ENCODE measurements at regions not wholly inside any gene's neighbourhood (a gene's known extent, or its start where the extent isn't known, plus 50 kb on each side); places are given as distances from the start of the nearest gene placed in this dataset.
"Not testable (repeated sequence)": the region's sequence is repeated elsewhere in the genome, so short reads cannot be mapped to it uniquely, and the experiment has no call there.

DNA sequence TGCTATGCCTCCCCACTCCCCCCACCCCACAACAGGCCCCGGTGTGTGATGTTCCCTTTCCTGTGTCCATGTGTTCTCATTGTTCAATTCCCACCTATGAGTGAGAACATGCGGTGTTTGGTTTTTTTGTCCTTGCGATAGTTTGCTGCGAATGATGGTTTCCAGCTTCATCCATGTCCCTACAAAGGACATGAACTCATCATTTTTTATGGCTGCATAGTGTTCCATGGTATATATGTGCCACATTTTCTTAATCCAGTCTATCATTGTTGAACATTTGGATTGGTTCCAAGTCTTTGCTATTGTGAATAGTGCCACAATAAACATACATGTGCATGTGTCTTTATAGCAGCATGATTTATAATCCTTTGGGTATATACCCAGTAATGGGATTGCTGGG, 55.3 kb upstream of the GARIN1A start:
- H3K9ac ChIP-seq (ENCODE audit: extremely low read depth, low read length, poor library complexity, severe bottlenecking); H3K4me3 Mint-ChIP-seq: not testable (repeated sequence)
- WGBS, 2 experiments (ENCODE audit: insufficient coverage in 1 of 2, insufficient read length in 1 of 2), result 95% methylated on average over 4 of the region's 4 CpGs; no CpG with 5 or more reads in 1 of the 2 experiments

More for the DNA sequence above, 55.3 kb upstream of the GARIN1A start:
- not testable (repeated sequence) for DNase-seq; H3K27ac Mint-ChIP-seq; H3K27me3 ChIP-seq (ENCODE audit: control insufficient read depth, insufficient read depth, low read length, poor library complexity, severe bottlenecking); H3K9me3 Mint-ChIP-seq; H3K4me1 Mint-ChIP-seq; H3K4me3 ChIP-seq (ENCODE audit: low read length); H3K9me3 ChIP-seq (ENCODE audit: control insufficient read depth, low read length); H3K4me1 ChIP-seq (ENCODE audit: control insufficient read depth, insufficient read depth, low read length); H3K27me3 Mint-ChIP-seq (ENCODE audit: insufficient read depth); H3K27ac ChIP-seq (ENCODE audit: low read depth, low read length)
- peaks cover 20% of the 10 kb centered on the region for H3K36me3 ChIP-seq (ENCODE audit: control insufficient read depth, insufficient read depth, low read length)
- peaks cover 48% of the 10 kb centered on the region for H3K36me3 Mint-ChIP-seq (ENCODE audit: low read depth)

Data from endodermal cell (in vitro differentiated cells).